Right ventricle myocardium inferior (tissue), 1 donor: ENCODE measurements at regions not wholly inside any gene's neighbourhood (a gene's known extent, or its start where the extent isn't known, plus 50 kb on each side); places are given as distances from the start of the nearest gene placed in this dataset.
"Not testable (repeated sequence)": the region's sequence is repeated elsewhere in the genome, so short reads cannot be mapped to it uniquely, and the experiment has no call there.

ENCODE experiments used
- ATAC-seq: fragments of 200-7000 bp; cut with Tn5 transposase; one replicate; pipeline ENCODE4 v1.9.1; 2020; ENCODE audit warnings: mild to moderate bottlenecking, moderate library complexity
- DNase-seq: peaks from one replicate; pipeline ENCODE4 v3.0.0; 2021; ENCODE audit errors: missing footprints
- intact Hi-C: fragments of 100-400 bp; cut with DNase I; formaldehyde crosslinking; loops from one replicate; pipeline ENCODE4 v1.11.0; 2022
- donor health status: DM: no; HTN: yes; CAD: no; lungs with severe emphysema.

- intact Hi-C loops = no loop called here
- ATAC-seq (peak; percentile 68), DNase-seq (no peak)
Observed at GRCh38 chr2:72033636-72034035, 114.0 kb downstream of the CYP26B1 start.

- intact Hi-C loops = no loop called here
- no peak for DNase-seq
- no peak for ATAC-seq
Observed at GRCh38 chr2:72032481-72033041, 115.1 kb downstream of the CYP26B1 start.

- intact Hi-C loops = no loop called here
- DNase-seq = no peak
- ATAC-seq = no peak
Observed at GRCh38 chr2:72031346-72032110, 116.1 kb downstream of the CYP26B1 start.

GRCh38 chr2:72028996-72029395 is 118.7 kb downstream of the CYP26B1 start:
- intact Hi-C loops = no loop called here
- DNase-seq = no peak
- no peak for ATAC-seq

- DNase-seq (no peak), ATAC-seq (no peak)
- intact Hi-C loops = no loop called here
Observed at GRCh38 chr2:72028351-72028995, 119.2 kb downstream of the CYP26B1 start.

GRCh38 chr2:72027426-72028161 is 120.1 kb downstream of the CYP26B1 start:
- DNase-seq (no peak), ATAC-seq (no peak)
- intact Hi-C loops = no loop called here

- DNase-seq = no peak
- ATAC-seq = no peak
- intact Hi-C loops = no loop called here
Observed at GRCh38 chr2:72026819-72027425, 120.7 kb downstream of the CYP26B1 start.

- ATAC-seq (no peak), DNase-seq (no peak)
- intact Hi-C loops = no loop called here
Observed at GRCh38 chr2:72024451-72025175, 123.0 kb downstream of the CYP26B1 start.

- no peak for DNase-seq
- ATAC-seq = no peak
- intact Hi-C loops = no loop called here
Observed at GRCh38 chr2:72023678-72024390, 123.8 kb downstream of the CYP26B1 start.

GRCh38 chr2:72021371-72021770 is 126.3 kb downstream of the CYP26B1 start:
- DNase-seq, ATAC-seq, intact Hi-C loops: not testable (repeated sequence)

- intact Hi-C loops = no loop called here
- ATAC-seq = no peak
- no peak for DNase-seq
Observed at GRCh38 chr2:72015266-72015665, 132.4 kb downstream of the CYP26B1 start.

GRCh38 chr2:72014831-72015230 is 132.8 kb downstream of the CYP26B1 start:
- ATAC-seq (no peak), DNase-seq (no peak)
- intact Hi-C loops = no loop called here

- intact Hi-C loops = no loop called here
- ATAC-seq (no peak), DNase-seq (no peak)
Observed at GRCh38 chr2:72013726-72014125, 133.9 kb downstream of the CYP26B1 start.

GRCh38 chr2:72012886-72013574 is 134.6 kb downstream of the CYP26B1 start:
- no peak for ATAC-seq
- intact Hi-C loops = no loop called here
- no peak for DNase-seq

GRCh38 chr2:72011791-72012190 is 135.9 kb downstream of the CYP26B1 start:
- DNase-seq (no peak), ATAC-seq (no peak)
- intact Hi-C loops = no loop called here

GRCh38 chr2:72011370-72011689 is 136.3 kb downstream of the CYP26B1 start:
- intact Hi-C loops = no loop called here

GRCh38 chr2:72010647-72011369 is 136.9 kb downstream of the CYP26B1 start:
- intact Hi-C loops = no loop called here
- no peak for DNase-seq
- ATAC-seq = no peak

More at GRCh38 chr2:72011370-72011689, 136.3 kb downstream of the CYP26B1 start:
- no peak for DNase-seq
- ATAC-seq = no peak
